ENCODE measurements at regions not wholly inside any gene's neighbourhood (a gene's known extent, or its start where the extent isn't known, plus 50 kb on each side); places are given as distances from the start of the nearest gene placed in this dataset.

GRCh38 chr13:86737334-86737932 is 933.7 kb upstream of the SLITRK5 start:
- no peak for DNase-seq (ENCODE audit: low read depth)
- TF ChIP-seq CTCF (conservative IDR thresholded peaks at IDR 0.05; ENCODE audit: low read depth, low read length) = no peak
- no peak overlapping the region for H3K4me3 ChIP-seq (ENCODE audit: low read length)

DNA sequence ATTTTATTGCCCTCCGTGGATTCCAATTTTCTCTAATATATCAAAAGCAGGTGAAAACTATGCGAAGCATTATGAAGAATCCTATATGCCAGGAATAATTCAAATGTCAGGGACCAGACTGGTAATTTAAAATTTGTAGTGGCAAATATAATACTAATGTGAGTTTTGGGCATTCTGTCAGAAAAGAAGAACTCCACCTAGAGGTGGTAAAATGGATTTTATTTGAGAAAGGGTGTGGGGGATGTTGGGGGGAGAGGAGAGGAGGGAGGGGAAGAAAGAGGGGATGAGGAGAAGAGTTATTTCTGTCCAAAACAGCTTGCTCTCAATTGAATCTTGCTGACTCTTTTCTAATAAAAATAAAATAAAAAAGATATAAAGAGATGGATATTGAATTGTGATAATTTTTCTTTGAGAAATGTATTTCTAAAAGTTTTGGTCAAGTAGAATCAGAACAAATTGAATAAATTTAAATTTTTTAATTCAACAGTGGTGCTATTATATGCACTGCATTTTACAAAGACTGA is 929.3 kb upstream of the SLITRK5 start:
- peak; percentile 34 for TF ChIP-seq CTCF (conservative IDR thresholded peaks at IDR 0.05; ENCODE audit: low read depth, low read length)
- H3K4me3 ChIP-seq (ENCODE audit: low read length) = no peak overlapping the region
- DNase-seq (ENCODE audit: low read depth) = no peak

DNA sequence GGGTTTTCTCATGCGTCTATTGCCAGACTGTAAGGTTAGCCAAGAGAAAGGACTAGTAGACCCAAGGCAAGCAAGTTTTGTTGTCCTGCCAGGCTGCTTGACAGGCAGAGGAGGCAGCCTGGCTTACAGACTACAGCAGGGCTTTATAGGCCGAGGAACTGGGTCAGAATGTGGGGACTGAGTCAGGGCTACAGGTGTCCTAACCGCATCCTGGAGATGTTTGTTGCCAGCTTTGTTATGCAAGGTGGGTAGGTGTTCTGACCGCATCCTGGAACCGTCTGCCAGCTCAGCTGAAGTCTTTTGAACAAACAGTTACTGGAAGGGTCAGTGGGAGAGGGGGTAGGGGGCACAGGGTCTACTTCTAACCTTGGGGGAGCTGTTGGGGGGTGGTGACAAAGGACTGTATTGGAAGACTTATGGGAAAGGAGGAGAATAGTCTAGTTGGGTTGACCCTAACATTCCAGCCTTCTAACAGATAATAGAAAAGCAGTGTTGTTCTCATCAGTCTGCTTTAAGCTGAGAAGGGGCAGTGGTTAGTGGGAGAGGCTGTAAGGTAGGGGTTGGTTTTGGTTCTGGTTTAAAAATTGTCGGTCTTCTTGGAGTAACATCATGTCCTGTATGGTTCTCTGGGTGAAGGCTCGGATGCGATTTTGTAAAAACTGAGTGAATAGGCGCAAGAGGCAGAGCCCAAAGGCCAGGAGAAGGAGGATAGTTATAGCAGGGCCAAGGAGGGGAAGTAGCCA is 913.8 kb upstream of the SLITRK5 start:
- no peak overlapping the region for H3K4me3 ChIP-seq (ENCODE audit: low read length)
- DNase-seq (ENCODE audit: low read depth) = no peak
- no peak for TF ChIP-seq CTCF (conservative IDR thresholded peaks at IDR 0.05; ENCODE audit: low read depth, low read length)

DNA sequence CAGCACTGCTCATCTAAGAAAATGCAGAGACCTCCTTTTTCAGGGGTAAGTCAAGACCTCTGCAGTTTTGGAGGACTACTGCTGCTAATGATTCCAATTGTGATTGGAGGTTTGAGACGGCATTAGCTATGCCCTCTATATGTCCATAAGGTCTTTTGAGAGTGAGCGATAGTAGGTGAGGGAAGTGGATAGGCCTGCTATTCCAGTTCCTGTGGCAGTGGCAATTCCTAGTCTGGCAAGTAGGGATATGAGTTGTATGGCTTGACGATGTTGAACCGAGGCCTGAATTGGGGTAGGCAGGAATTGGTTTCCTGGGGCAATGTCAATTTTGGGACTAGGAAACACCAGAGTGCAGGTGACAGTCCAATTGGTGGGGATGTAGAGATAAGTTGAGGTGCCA is 913.1 kb upstream of the SLITRK5 start:
- no peak overlapping the region for H3K4me3 ChIP-seq (ENCODE audit: low read length)

DNA sequence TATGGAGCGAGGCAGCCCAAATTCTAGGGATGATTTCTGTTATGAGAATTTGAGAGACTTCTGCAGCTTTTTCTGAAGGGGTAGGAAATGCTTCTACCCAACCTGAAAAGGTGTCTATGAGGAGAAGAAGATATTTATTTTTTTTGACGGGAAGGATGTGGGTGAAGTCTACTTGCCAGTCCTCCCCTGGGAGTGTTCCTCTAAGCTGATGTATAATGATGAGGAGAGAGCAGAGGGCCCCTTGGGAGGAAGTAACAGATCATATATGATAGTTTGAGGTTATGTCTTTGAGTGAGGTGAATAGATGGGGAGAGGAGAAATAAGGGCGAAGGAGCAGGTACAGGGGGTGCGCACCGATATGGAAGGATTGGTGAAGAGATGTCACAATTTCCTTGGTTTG is 910.6 kb upstream of the SLITRK5 start:
- no peak for TF ChIP-seq CTCF (conservative IDR thresholded peaks at IDR 0.05; ENCODE audit: low read depth, low read length)
- H3K4me3 ChIP-seq (ENCODE audit: low read length) = no peak overlapping the region
- DNase-seq (ENCODE audit: low read depth) = no peak

More for the DNA sequence above, 913.1 kb upstream of the SLITRK5 start:
- no peak for DNase-seq (ENCODE audit: low read depth)
- no peak for TF ChIP-seq CTCF (conservative IDR thresholded peaks at IDR 0.05; ENCODE audit: low read depth, low read length)

- no peak overlapping the region for H3K4me3 ChIP-seq (ENCODE audit: low read length)
- no peak for DNase-seq (ENCODE audit: low read depth)
- no peak for TF ChIP-seq CTCF (conservative IDR thresholded peaks at IDR 0.05; ENCODE audit: low read depth, low read length)
Measured at GRCh38 chr13:86765462-86765861, 905.7 kb upstream of the SLITRK5 start.

GRCh38 chr13:86788616-86789015 is 882.6 kb upstream of the SLITRK5 start:
- DNase-seq (ENCODE audit: low read depth) = no peak
- H3K4me3 ChIP-seq (ENCODE audit: low read length) = no peak overlapping the region
- no peak for TF ChIP-seq CTCF (conservative IDR thresholded peaks at IDR 0.05; ENCODE audit: low read depth, low read length)

Data from retinal pigment epithelial cell (primary cell).